Ovary (tissue), 7 donors: ENCODE measurements at regions not wholly inside any gene's neighbourhood (a gene's known extent, or its start where the extent isn't known, plus 50 kb on each side); places are given as distances from the start of the nearest gene placed in this dataset.

Source experiments
- DNase-seq, 5 donors: peaks; one replicate each; pipeline ENCODE4 v3.0.0-alpha.2; 2019 to 2020
- H3K27ac ChIP-seq, 2 donors: fragments of 200-600 bp; one replicate each; pipeline versions ENCODE4 v1.5.1 to v1.8.0; 2019 to 2022
- H3K27me3 ChIP-seq: fragments of 200-600 bp; one replicate; pipeline ENCODE4 v1.8.0; 2022
- H3K36me3 ChIP-seq: fragments of 200-600 bp; sonication (generic); one replicate; pipeline ENCODE4 v1.5.1; 2019
- H3K4me1 ChIP-seq: one replicate; pipeline ENCODE4 v1.8.1; 2013; ENCODE audit warnings: mild to moderate bottlenecking, moderate library complexity; ENCODE audit not compliant: insufficient read depth
- H3K4me3 ChIP-seq: fragments of 200-600 bp; sonication (generic); one replicate; pipeline ENCODE4 v1.5.1; 2017
- H3K9me3 ChIP-seq, 2 donors: fragments of 200-600 bp in 1 of 2; sonication (generic) in 1 of 2; one replicate each; pipeline versions ENCODE4 v1.5.1 to v1.8.1; 2013 to 2019; ENCODE audit warnings: mild to moderate bottlenecking in 1 of 2, moderate library complexity in 1 of 2
- CTCF ChIP-seq, 3 donors: fragments of 450-650 bp in 2 of 3; fragments of 200-600 bp in 1 of 3; IDR thresholded peaks; one replicate each; pipeline versions ENCODE4 v1.5.1 to v1.8.0; 2016 to 2022; ENCODE audit warnings: antibody characterized with exemption in 3 of 3, mild to moderate bottlenecking in 1 of 3
- EP300 ChIP-seq: sonication (generic); formaldehyde crosslinking; IDR thresholded peaks from one replicate; pipeline ENCODE4 v1.6.1; 2017; ENCODE audit warnings: antibody characterized with exemption
- POLR2A ChIP-seq: fragments of 450-650 bp; IDR thresholded peaks from one replicate; pipeline ENCODE4 v1.6.1; 2017; ENCODE audit warnings: antibody characterized with exemption, mild to moderate bottlenecking, moderate library complexity
- WGBS, 3 donors: extraction: QIAGEN DNeasy Blood & Tissue Kit in 1 of 3; methylation state at CpG; one replicate each; pipeline versions ENCODE4 v1.1.5 to v1.1.7; 2013 to 2017; 5-methylcytosine and 5-hydroxymethylcytosine counted together
- intact Hi-C, 4 donors: fragments of 100-400 bp; cut with DNase I; formaldehyde crosslinking; loops; one replicate each; pipeline versions ENCODE4 v1.11.0 to v1.15.1; 2022 to 2023
- donor health status: DM: no; HTN: no; CAD: no; lungs with moderate emphysema.
- donor health status: DM: no; HTN: no; CAD: no.
- donor health status: Bipolar disorder and iron deficiency.
- donor health status: DM: no; HTN: no; CAD: no.
- donor health status: DM: yes; HTN: yes; CAD: no.

- peaks cover 0 to 3% of the 10 kb centered on the region in 2 donors for H3K9me3 ChIP-seq
- WGBS, 3 donors = 81 to 88% (median 82%) methylated on average over 5 of the region's 5 CpGs
- no peaks in the 10 kb centered on the region for H3K4me1 ChIP-seq
- H3K4me3 ChIP-seq = no peak overlapping the region
- H3K27ac ChIP-seq = no peak overlapping the region
- DNase-seq = no peak
- intact Hi-C loops = no loop called here
- no peaks in the 10 kb centered on the region for H3K27me3 ChIP-seq
- H3K36me3 ChIP-seq = no peaks in the 10 kb centered on the region
- TF ChIP-seq CTCF (IDR thresholded peaks at IDR 0.05) (no peak), POLR2A (no peak), EP300 (no peak)
Observed at GRCh38 chr14:97250931-97251330, 453.7 kb downstream of the VRK1 start.

- no peaks in the 10 kb centered on the region for H3K27me3 ChIP-seq
- DNase-seq = no peak
- intact Hi-C loops = no loop called here
- TF ChIP-seq EP300 (no peak), POLR2A (no peak), CTCF (IDR thresholded peaks at IDR 0.05) (no peak)
- H3K36me3 ChIP-seq = no peaks in the 10 kb centered on the region
- no peak overlapping the region for H3K4me3 ChIP-seq
- WGBS, 3 donors = 51 to 60% (median 59%) methylated on average over 9 of the region's 9 CpGs
- no peaks in the 10 kb centered on the region for H3K4me1 ChIP-seq
- peaks cover 0 to 3% of the 10 kb centered on the region in 2 donors for H3K9me3 ChIP-seq
- H3K27ac ChIP-seq = no peak overlapping the region
Observed at GRCh38 chr14:97251491-97252155, 454.4 kb downstream of the VRK1 start.

GRCh38 chr14:97253756-97254155 is 456.6 kb downstream of the VRK1 start:
- H3K9me3 ChIP-seq = peaks cover 0 to 3% of the 10 kb centered on the region in 2 donors
- H3K27ac ChIP-seq = no peak overlapping the region
- no peak for DNase-seq
- WGBS, 3 donors = 29 to 42% (median 38%) methylated on average over 3 of the region's 3 CpGs
- H3K4me3 ChIP-seq = no peak overlapping the region
- H3K4me1 ChIP-seq = no peaks in the 10 kb centered on the region
- H3K36me3 ChIP-seq = no peaks in the 10 kb centered on the region
- intact Hi-C loops = no loop called here
- no peaks in the 10 kb centered on the region for H3K27me3 ChIP-seq
- no peak for TF ChIP-seq EP300
- TF ChIP-seq POLR2A = no peak

GRCh38 chr14:97262336-97262735 is 465.2 kb downstream of the VRK1 start:
- Histone ChIP-seq H3K4me1 (no peaks in the 10 kb centered on the region), H3K27ac (no peak overlapping the region), H3K36me3 (no peaks in the 10 kb centered on the region), H3K4me3 (no peak overlapping the region), H3K9me3 (no peaks in the 10 kb centered on the region), H3K27me3 (no peaks in the 10 kb centered on the region)
- no peak for TF ChIP-seq CTCF (IDR thresholded peaks at IDR 0.05)
- TF ChIP-seq EP300 = no peak
- TF ChIP-seq POLR2A = no peak
- 82 to 87% (median 87%) methylated on average over 4 of the region's 4 CpGs for WGBS, 3 donors
- intact Hi-C loops = no loop called here
- DNase-seq = no peak

GRCh38 chr14:97264516-97265230 is 467.5 kb downstream of the VRK1 start:
- Histone ChIP-seq H3K27ac (no peak overlapping the region), H3K9me3 (no peaks in the 10 kb centered on the region), H3K27me3 (no peaks in the 10 kb centered on the region), H3K4me1 (no peaks in the 10 kb centered on the region), H3K36me3 (no peaks in the 10 kb centered on the region), H3K4me3 (no peak overlapping the region)
- no peak for DNase-seq
- WGBS, 3 donors = 52 to 59% (median 58%) methylated on average over 8 of the region's 8 CpGs
- intact Hi-C loops = no loop called here
- TF ChIP-seq CTCF (IDR thresholded peaks at IDR 0.05) (no peak), POLR2A (no peak), EP300 (no peak)
